ENCODE measurements at regions not wholly inside any gene's neighbourhood (a gene's known extent, or its start where the extent isn't known, plus 50 kb on each side); places are given as distances from the start of the nearest gene placed in this dataset.

DNA sequence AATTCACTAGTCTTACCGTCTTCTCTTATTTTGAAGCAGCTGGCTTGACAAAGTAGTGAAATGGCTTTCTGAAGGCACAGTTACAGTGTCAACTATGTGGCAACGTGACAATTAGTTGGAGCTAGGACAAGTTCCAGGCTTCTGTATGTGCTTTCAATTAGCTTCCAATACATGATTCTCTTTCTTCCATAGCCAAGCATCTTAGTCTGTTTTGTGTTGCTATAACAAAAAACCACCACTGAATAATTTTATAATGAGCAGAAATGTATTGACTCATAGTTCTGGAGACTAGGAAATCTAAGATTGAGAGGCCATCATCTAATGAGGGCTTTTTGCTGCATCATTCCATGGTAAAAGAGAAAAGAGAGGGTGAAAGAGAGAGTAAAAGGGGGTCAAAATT is 365.1 kb upstream of the PLSCR5 start:
- TF ChIP-seq EZH2 (IDR thresholded peaks at IDR 0.05) (no peak), POLR2AphosphoS5 (IDR thresholded peaks at IDR 0.05; ENCODE audit: borderline replicate concordance, low read depth, low read length) (no peak)
